C1 segment of cervical spinal cord (tissue), 14 donors: ENCODE measurements at regions not wholly inside any gene's neighbourhood (a gene's known extent, or its start where the extent isn't known, plus 50 kb on each side); places are given as distances from the start of the nearest gene placed in this dataset.

Source experiments
- DNase-seq, 14 donors: peaks; one replicate each; lab custom pipeline; 2025; lab: John Stamatoyannopoulos, UW

- DNase-seq = no peak
Observed at GRCh38 chr4:31617667-31618066, 897.5 kb downstream of the PCDH7 start.

- DNase-seq = no peak
Observed at GRCh38 chr4:31620476-31620875, 900.3 kb downstream of the PCDH7 start.

GRCh38 chr4:31645236-31645635 lies 925.1 kb downstream of the PCDH7 start:
- no peak for DNase-seq

GRCh38 chr4:31647786-31648185 lies 927.6 kb downstream of the PCDH7 start:
- DNase-seq = no peak

GRCh38 chr4:31649878-31650277 lies 929.7 kb downstream of the PCDH7 start:
- no peak for DNase-seq

- no peak for DNase-seq
Observed at GRCh38 chr4:31651541-31651940, 931.4 kb downstream of the PCDH7 start.

- no peak for DNase-seq
Observed at GRCh38 chr4:31655328-31655727, 935.2 kb downstream of the PCDH7 start.

GRCh38 chr4:31657859-31658570 lies 937.8 kb downstream of the PCDH7 start:
- DNase-seq = no peak

- DNase-seq = no peak
Observed at GRCh38 chr4:31660916-31661315, 940.7 kb downstream of the PCDH7 start.

- no peak for DNase-seq
Observed at GRCh38 chr4:31662951-31663350, 942.8 kb downstream of the PCDH7 start.

GRCh38 chr4:31667686-31668085 lies 947.5 kb downstream of the PCDH7 start:
- DNase-seq = no peak

- DNase-seq = no peak
Observed at GRCh38 chr4:31674313-31674947, 954.3 kb downstream of the PCDH7 start.

- no peak for DNase-seq
Observed at GRCh38 chr4:31678356-31678755, 958.2 kb downstream of the PCDH7 start.

- no peak for DNase-seq
Observed at GRCh38 chr4:31682796-31683195, 962.6 kb downstream of the PCDH7 start.

GRCh38 chr4:31687717-31688342 lies 967.7 kb downstream of the PCDH7 start:
- no peak for DNase-seq

- no peak for DNase-seq
Observed at GRCh38 chr4:31692399-31692940, 972.3 kb downstream of the PCDH7 start.

GRCh38 chr4:31701256-31701655 lies 981.1 kb downstream of the PCDH7 start:
- DNase-seq = no peak

- DNase-seq = no peak
Observed at GRCh38 chr4:31702326-31702725, 982.2 kb downstream of the PCDH7 start.

- no peak for DNase-seq
Observed at GRCh38 chr4:31714238-31714637, 994.1 kb downstream of the PCDH7 start.

- DNase-seq = no peak
Observed at GRCh38 chr4:31715302-31715701, 995.1 kb downstream of the PCDH7 start.

- no peak for DNase-seq
Observed at GRCh38 chr4:31727030-31727429, 1006.9 kb downstream of the PCDH7 start.

- DNase-seq = no peak
Observed at GRCh38 chr4:31735004-31735403, 1014.8 kb downstream of the PCDH7 start.

GRCh38 chr4:31737419-31737818 lies 1017.2 kb downstream of the PCDH7 start:
- no peak for DNase-seq
